H1 (cell line): ENCODE measurements at regions not wholly inside any gene's neighbourhood (a gene's known extent, or its start where the extent isn't known, plus 50 kb on each side); places are given as distances from the start of the nearest gene placed in this dataset.

Experiments
- CTCF ChIA-PET: fragments of 300-600 bp; sonication (Branson Sonifier 250); formaldehyde crosslinking; loops from one replicate; lab custom pipeline; 2021; ENCODE audit not compliant: partially characterized antibody; lab: Charles Lee
- POLR2A ChIA-PET: fragments of 300-600 bp; sonication (Branson Sonifier 250); formaldehyde crosslinking; loops from one replicate; lab custom pipeline; 2021; ENCODE audit warnings: inconsistent platforms; ENCODE audit not compliant: partially characterized antibody; lab: Charles Lee
- DNase-seq, 2 experiments: peaks; one replicate each; pipeline versions ENCODE4 v3.0.0 to v3.0.0-alpha.2; 2010 to 2022; ENCODE audit warnings: low spot score in 2 of 2, low read depth in 1 of 2, mixed read lengths in 1 of 2
- FAIRE-seq: peaks from 2 replicates; lab custom pipeline; 2011; peaks lifted over from hg19 to GRCh38; lab: Jason Lieb, UNC
- H2AFZ ChIP-seq: 2 replicates; pipeline ENCODE4 v1.8.1; 2012; ENCODE audit warnings: low read length, inconsistent platforms
- H2AK5ac ChIP-seq: 2 replicates; pipeline ENCODE4 v1.6.1; 2013; ENCODE audit warnings: low read depth, low read length
- H2BK120ac ChIP-seq: replicated peaks from 2 replicates; pipeline ENCODE3; 2013; ENCODE audit warnings: low read depth, low read length, inconsistent platforms
- H2BK12ac ChIP-seq: 2 replicates; pipeline ENCODE4 v1.6.1; 2013; ENCODE audit warnings: low read depth, low read length
- H2BK15ac ChIP-seq: 2 replicates; pipeline ENCODE4 v1.6.1; 2013; ENCODE audit warnings: low read length
- H2BK20ac ChIP-seq: 2 replicates; pipeline ENCODE4 v1.6.1; 2013; ENCODE audit warnings: low read length
- H2BK5ac ChIP-seq: 2 replicates; pipeline ENCODE4 v1.6.1; 2013; ENCODE audit warnings: low read depth, low read length
- H3K14ac ChIP-seq: 2 replicates; pipeline ENCODE4 v1.6.1; 2013; ENCODE audit warnings: inconsistent platforms; ENCODE audit not compliant: insufficient read length
- H3K18ac ChIP-seq: 2 replicates; pipeline ENCODE4 v1.6.1; 2013; ENCODE audit warnings: low read length; ENCODE audit errors: extremely low read depth
- H3K23ac ChIP-seq: 2 replicates; pipeline ENCODE4 v1.6.1; 2013; ENCODE audit warnings: inconsistent platforms; ENCODE audit not compliant: insufficient read length
- H3K23me2 ChIP-seq: 2 replicates; pipeline ENCODE4 v1.6.1; 2013; ENCODE audit warnings: low read depth, low read length
- H3K27ac ChIP-seq: 2 replicates; pipeline ENCODE4 v1.6.1; 2011; ENCODE audit warnings: low read depth, low read length, inconsistent platforms
- H3K27me3 ChIP-seq, 4 experiments: replicated peaks in 1 of 4; 1 replicate in 1 of 4; 2 replicates in 3 of 4; pipeline versions ENCODE4 v1.6.1 to v1.8.1; 2011 to 2013; ENCODE audit warnings: low read length in 3 of 4, mild to moderate bottlenecking in 3 of 4, inconsistent platforms in 2 of 4, mixed read lengths in 2 of 4, moderate library complexity in 1 of 4; ENCODE audit not compliant: control insufficient read depth in 3 of 4, insufficient read depth in 3 of 4; ENCODE audit errors: extremely low read depth in 1 of 4
- H3K36me3 ChIP-seq, 4 experiments: 2 replicates each; pipeline versions ENCODE4 v1.6.1 to v1.8.1; 2011 to 2013; ENCODE audit warnings: mild to moderate bottlenecking in 4 of 4, low read length in 3 of 4, moderate library complexity in 2 of 4, control low read depth in 1 of 4, inconsistent platforms in 1 of 4; ENCODE audit not compliant: insufficient read depth in 4 of 4, control insufficient read depth in 2 of 4
- H3K4ac ChIP-seq: replicated peaks from 2 replicates; pipeline ENCODE3; 2013; ENCODE audit warnings: low read length, low read depth, mixed read lengths, inconsistent platforms; ENCODE audit not compliant: insufficient read length
- H3K4me1 ChIP-seq, 4 experiments: replicated peaks in 1 of 4; 1 replicate in 1 of 4; 2 replicates in 3 of 4; pipeline versions ENCODE4 v1.6.1 to v1.8.1; 2011 to 2013; ENCODE audit warnings: low read length in 3 of 4, inconsistent platforms in 2 of 4, mixed read lengths in 1 of 4; ENCODE audit not compliant: insufficient read depth in 4 of 4, control insufficient read depth in 3 of 4
- H3K4me2 ChIP-seq, 2 experiments: 2 replicates each; pipeline versions ENCODE4 v1.6.1 to v1.8.1; 2011 to 2013; ENCODE audit warnings: low read depth in 2 of 2, low read length in 2 of 2, control low read depth in 1 of 2, inconsistent platforms in 1 of 2, mild to moderate bottlenecking in 1 of 2; ENCODE audit not compliant: insufficient read depth in 1 of 2
- H3K4me3 ChIP-seq, 4 experiments: fragments of 200-600, 300-600 bp in 1 of 4; sonication (generic), shearing (Covaris generic), sonication (Bioruptor Twin) in 1 of 4; 2 replicates each; pipeline versions ENCODE4 v1.5.1 to v1.8.1; 2011 to 2016; ENCODE audit warnings: low read length in 4 of 4, low read depth in 3 of 4, control low read depth in 2 of 4, inconsistent platforms in 2 of 4, mild to moderate bottlenecking in 2 of 4, mixed read lengths in 1 of 4, moderate library complexity in 1 of 4; ENCODE audit not compliant: insufficient read depth in 2 of 4; ENCODE audit errors: extremely low read depth in 1 of 4
- H3K56ac ChIP-seq: replicated peaks from 2 replicates; pipeline ENCODE3; 2013; ENCODE audit warnings: low read depth, mild to moderate bottlenecking, mixed read lengths, low read length, inconsistent platforms; ENCODE audit not compliant: insufficient read length
- H3K79me1 ChIP-seq: 2 replicates; pipeline ENCODE4 v1.6.1; 2013; ENCODE audit warnings: low read depth, low read length, control low read depth
- H3K79me2 ChIP-seq, 2 experiments: 2 replicates each; pipeline versions ENCODE4 v1.6.1 to v1.8.1; 2012 to 2013; ENCODE audit warnings: low read length in 2 of 2, mild to moderate bottlenecking in 2 of 2, inconsistent platforms in 1 of 2; ENCODE audit not compliant: insufficient read depth in 2 of 2, control insufficient read depth in 1 of 2
- H3K9ac ChIP-seq, 4 experiments: replicated peaks in 1 of 4; 1 replicate in 1 of 4; 2 replicates in 3 of 4; pipeline versions ENCODE4 v1.6.1 to v1.8.1; 2011 to 2013; ENCODE audit warnings: low read depth in 3 of 4, low read length in 3 of 4, control low read depth in 2 of 4, mild to moderate bottlenecking in 2 of 4, moderate library complexity in 2 of 4, inconsistent platforms in 1 of 4; ENCODE audit errors: extremely low read depth in 1 of 4
- H3K9me3 ChIP-seq, 2 experiments: 2 replicates each; pipeline versions ENCODE4 v1.6.1 to v1.8.1; 2012 to 2013; ENCODE audit warnings: mild to moderate bottlenecking in 2 of 2, moderate library complexity in 2 of 2, control low read depth in 1 of 2, inconsistent platforms in 1 of 2, low read depth in 1 of 2, low read length in 1 of 2, mixed read lengths in 1 of 2; ENCODE audit not compliant: insufficient read depth in 2 of 2
- H4K20me1 ChIP-seq, 2 experiments: replicated peaks in 1 of 2; 2 replicates each; pipeline versions ENCODE3 to v1.8.1; 2011 to 2013; ENCODE audit warnings: inconsistent platforms in 2 of 2, low read length in 2 of 2, mild to moderate bottlenecking in 1 of 2; ENCODE audit not compliant: insufficient read depth in 2 of 2, control insufficient read depth in 1 of 2
- H4K5ac ChIP-seq: 2 replicates; pipeline ENCODE4 v1.6.1; 2013; ENCODE audit warnings: low read length, low read depth, mixed read lengths, inconsistent platforms; ENCODE audit not compliant: insufficient read length
- H4K8ac ChIP-seq: 2 replicates; pipeline ENCODE4 v1.8.0; 2013; ENCODE audit warnings: mild to moderate bottlenecking, moderate library complexity, low read length, inconsistent platforms; ENCODE audit not compliant: insufficient read depth; ENCODE audit errors: extremely low read depth
- H4K91ac ChIP-seq: replicated peaks from 2 replicates; pipeline ENCODE3; 2013; ENCODE audit warnings: low read length, mixed read lengths, inconsistent platforms; ENCODE audit not compliant: insufficient read length
- E2F6 ChIP-seq: IDR thresholded peaks from 2 replicates; pipeline ENCODE4 v1.6.1; 2012; ENCODE audit warnings: inconsistent platforms
- HDAC2 ChIP-seq, 2 experiments: fragments of 300-600 bp in 1 of 2; sonication (generic) in 1 of 2; IDR thresholded peaks; 2 replicates each; pipeline ENCODE4 v1.6.1; 2011 to 2012; ENCODE audit warnings: low read depth in 2 of 2, low read length in 2 of 2, mild to moderate bottlenecking in 2 of 2, moderate library complexity in 2 of 2, borderline replicate concordance in 1 of 2, inconsistent platforms in 1 of 2
- WGBS, 2 experiments: shearing (Covaris generic) in 1 of 2; methylation state at CpG; one replicate each; pipeline versions ENCODE4 v1.1.6 to v1.1.7; 2013 to 2015; ENCODE audit warnings: low lambda C conversion rate in 2 of 2, mixed read lengths in 2 of 2, inconsistent platforms in 1 of 2, low coverage in 1 of 2, missing lambda C conversion rate in 1 of 2; ENCODE audit not compliant: insufficient replicate concordance in 2 of 2, insufficient coverage in 1 of 2, insufficient read length in 1 of 2; ENCODE audit errors: extremely low coverage in 1 of 2, missing lambda C conversion rate in 1 of 2; 5-methylcytosine and 5-hydroxymethylcytosine counted together

- POLR2A ChIA-PET = no interaction called here
- Histone ChIP-seq H3K23me2 (no peaks in the 10 kb centered on the region), H4K8ac (no peak overlapping the region), H3K4me2 (no peak overlapping the region), H2AK5ac (no peak overlapping the region), H4K91ac (no peak overlapping the region), H3K79me2 (no peaks in the 10 kb centered on the region), H3K23ac (no peak overlapping the region), H3K27me3 (no peaks in the 10 kb centered on the region), H3K4ac (no peak overlapping the region), H3K14ac (no peak overlapping the region)
- DNase-seq = no peak
- FAIRE-seq = no peak
- 94% methylated on average over 33 of the region's 35 CpGs; no CpG with 5 or more reads in 1 of the 2 experiments for WGBS, 2 experiments
- TF ChIP-seq E2F6 (no peak), HDAC2 (IDR thresholded peaks at IDR 0.05; ENCODE audit: borderline replicate concordance in 1 of 2, low read depth in 2 of 2, low read length in 2 of 2) (no peak)
- TF ChIP-seq, all 59 proteins: peak for 0
- no peak overlapping the region for H3K9ac ChIP-seq
- no peaks in the 10 kb centered on the region for H3K36me3 ChIP-seq
- H3K4me3 ChIP-seq = no peak overlapping the region
- H2AFZ ChIP-seq = no peak overlapping the region
- H3K4me1 ChIP-seq = no peaks in the 10 kb centered on the region
- H2BK20ac ChIP-seq = no peak overlapping the region
- H2BK5ac ChIP-seq = no peak overlapping the region
- H3K18ac ChIP-seq = no peak overlapping the region
- H3K56ac ChIP-seq = no peak overlapping the region
- no peak overlapping the region for H2BK12ac ChIP-seq
- no peak overlapping the region for H2BK120ac ChIP-seq
- no peak overlapping the region for H4K5ac ChIP-seq
- no peak overlapping the region for H3K27ac ChIP-seq
- H3K79me1 ChIP-seq = no peaks in the 10 kb centered on the region
- H3K9me3 ChIP-seq = peaks cover 7 to 19% of the 10 kb centered on the region in 2 experiments; a peak in 3 of 4 replicates
- H2BK15ac ChIP-seq = no peak overlapping the region
- H4K20me1 ChIP-seq = no peaks in the 10 kb centered on the region
- CTCF ChIA-PET = interaction anchor here (0.6 kb wide), 1 partner anchor 254 kb away, joined by 3 read pairs; no protein-coding TSS in a partner anchor
These were observed 97.4 kb downstream of the FOXL3 start for GRCh38 chr7:387132-388022.
